HCT116 (cell line): ENCODE measurements at regions not wholly inside any gene's neighbourhood (a gene's known extent, or its start where the extent isn't known, plus 50 kb on each side); places are given as distances from the start of the nearest gene placed in this dataset.

ENCODE experiments used
- ATAC-seq: fragments of 200-7000 bp; cut with Tn5 transposase; 2 replicates; pipeline ENCODE4 v1.9.1; 2020; ENCODE audit warnings: mild to moderate bottlenecking, moderate library complexity
- BruUV-seq: library from RNA; stranded (reverse); fragments of 400-500 nt; replicated peaks from 2 replicates; lab custom pipeline; 2021; lab: Mats Ljungman, UMichigan
- CTCF ChIA-PET: fragments of 300-600 bp; sonication (Branson Sonifier 250); formaldehyde crosslinking; loops from one replicate; lab custom pipeline; 2021; ENCODE audit warnings: antibody characterized with exemption; lab: Charles Lee
- POLR2A ChIA-PET: fragments of 300-600, 350-600 bp; sonication (Branson Sonifier 250); formaldehyde crosslinking; loops from one replicate; lab custom pipeline; 2021; ENCODE audit warnings: antibody characterized with exemption; lab: Charles Lee
- RAD21 ChIA-PET, 2 experiments: fragments of 300-600 bp; sonication (Branson Sonifier 250); formaldehyde crosslinking; loops; one replicate each; lab custom pipeline; 2023; ENCODE audit warnings: low total read pairs in 2 of 2; ENCODE audit not compliant: uncharacterized antibody in 2 of 2, unreplicated experiment in 2 of 2, low non-redundant PET in 1 of 2; lab: Charles Lee
- DNase-seq: peaks from one replicate; pipeline ENCODE4 v3.0.0-alpha.2; 2010; ENCODE audit warnings: low read depth, low spot score
- H2AFZ ChIP-seq: fragments of 200-600 bp; shearing (Covaris generic), sonication (generic); 2 replicates; pipeline ENCODE4 v1.6.1; 2017; ENCODE audit warnings: low read depth, mixed run types, mixed read lengths, antibody characterized with exemption, low read length; ENCODE audit not compliant: poor library complexity, severe bottlenecking
- H3K27ac ChIP-seq: 2 replicates; pipeline ENCODE4 v1.5.1; 2012; ENCODE audit warnings: low read depth, low read length
- H3K27me3 ChIP-seq: fragments of 200-600 bp; sonication (generic); 2 replicates; pipeline ENCODE4 v1.6.1; 2016; ENCODE audit warnings: mixed run types, low read length, mixed read lengths; ENCODE audit not compliant: insufficient read depth
- H3K36me3 ChIP-seq, 2 experiments: fragments of 200-500 bp in 1 of 2; fragments of 200-600 bp in 1 of 2; sonication (Bioruptor generic) in 1 of 2; sonication (generic) in 1 of 2; 2 replicates each; pipeline versions ENCODE4 v1.5.1 to v1.6.1; 2014 to 2016; ENCODE audit warnings: low read length in 2 of 2, inconsistent platforms in 1 of 2, mixed read lengths in 1 of 2, mixed run types in 1 of 2; ENCODE audit not compliant: insufficient read depth in 2 of 2, control insufficient read depth in 1 of 2
- H3K4me1 ChIP-seq, 2 experiments: fragments of 200-600 bp in 1 of 2; sonication (generic) in 1 of 2; 2 replicates each; pipeline versions ENCODE4 v1.5.1 to v1.6.1; 2012 to 2017; ENCODE audit warnings: low read length in 2 of 2, inconsistent platforms in 1 of 2, mild to moderate bottlenecking in 1 of 2, mixed read lengths in 1 of 2, mixed run types in 1 of 2, moderate library complexity in 1 of 2; ENCODE audit not compliant: insufficient read depth in 2 of 2, control insufficient read depth in 1 of 2
- H3K4me2 ChIP-seq: fragments of 200-600 bp; sonication (generic); 2 replicates; pipeline ENCODE4 v1.6.1; 2017; ENCODE audit warnings: mixed run types, low read length, mixed read lengths
- H3K4me3 ChIP-seq, 2 experiments: fragments of 200-600 bp in 1 of 2; sonication (generic) in 1 of 2; replicated peaks in 1 of 2; 2 replicates each; pipeline ENCODE4 v1.5.1; 2011 to 2016; ENCODE audit warnings: low read length in 2 of 2, control low read depth in 1 of 2, low read depth in 1 of 2, mild to moderate bottlenecking in 1 of 2, mixed read lengths in 1 of 2, mixed run types in 1 of 2
- H3K79me2 ChIP-seq: fragments of 200-600 bp; sonication (generic); 2 replicates; pipeline ENCODE4 v1.6.1; 2017; ENCODE audit warnings: mild to moderate bottlenecking, mixed run types, low read length, moderate library complexity, mixed read lengths; ENCODE audit not compliant: insufficient read depth
- H3K9ac ChIP-seq: fragments of 200-600 bp; sonication (generic); 2 replicates; pipeline ENCODE4 v1.6.1; 2016; ENCODE audit warnings: low read length, mixed read lengths
- H3K9me2 ChIP-seq: fragments of 200-600 bp; sonication (generic), shearing (Covaris generic); 2 replicates; pipeline ENCODE4 v1.6.1; 2017; ENCODE audit warnings: mixed run types, mild to moderate bottlenecking, moderate library complexity; ENCODE audit not compliant: insufficient read depth
- H3K9me3 ChIP-seq, 2 experiments: fragments of 200-500 bp in 1 of 2; fragments of 200-600 bp in 1 of 2; sonication (Bioruptor generic) in 1 of 2; sonication (generic) in 1 of 2; 2 replicates each; pipeline ENCODE4 v1.6.1; 2014 to 2017; ENCODE audit warnings: low read length in 2 of 2, mixed read lengths in 2 of 2, inconsistent platforms in 1 of 2, low read depth in 1 of 2, mild to moderate bottlenecking in 1 of 2, mixed run types in 1 of 2, moderate library complexity in 1 of 2; ENCODE audit not compliant: control insufficient read depth in 1 of 2, insufficient read depth in 1 of 2
- H4K20me1 ChIP-seq: fragments of 200-600 bp; sonication (generic), shearing (Covaris generic); 2 replicates; pipeline ENCODE4 v1.6.1; 2017; ENCODE audit warnings: mixed run types, mild to moderate bottlenecking, moderate library complexity; ENCODE audit not compliant: insufficient read depth
- CBX3 ChIP-seq: IDR thresholded peaks from 2 replicates; pipeline ENCODE4 v1.6.1; 2012; ENCODE audit warnings: low read depth
- EGR1 ChIP-seq: IDR thresholded peaks from 2 replicates; pipeline ENCODE4 v1.6.1; 2012; ENCODE audit warnings: low read depth
- ELF1 ChIP-seq: IDR thresholded peaks from 2 replicates; pipeline ENCODE4 v1.6.1; 2012; ENCODE audit warnings: low read depth, borderline replicate concordance
- FOSL1 ChIP-seq: IDR thresholded peaks from 2 replicates; pipeline ENCODE4 v1.6.1; 2012; ENCODE audit warnings: low read depth
- JUND ChIP-seq: IDR thresholded peaks from 2 replicates; pipeline ENCODE4 v1.6.1; 2012
- POLR2A ChIP-seq: IDR thresholded peaks from 2 replicates; pipeline ENCODE4 v1.7.0; 2011; ENCODE audit warnings: borderline replicate concordance; ENCODE audit not compliant: insufficient read depth, insufficient read length; ENCODE audit errors: extremely low read depth
- POLR2AphosphoS5 ChIP-seq: IDR thresholded peaks from 2 replicates; pipeline ENCODE4 v1.6.1; 2011; ENCODE audit warnings: mild to moderate bottlenecking, low read depth, low read length, moderate library complexity
- RAD21 ChIP-seq: IDR thresholded peaks from 2 replicates; pipeline ENCODE4 v1.6.1; 2012; ENCODE audit warnings: low read depth, mild to moderate bottlenecking
- SIN3A ChIP-seq: IDR thresholded peaks from 2 replicates; pipeline ENCODE4 v1.6.1; 2012; ENCODE audit warnings: low read depth
- SP1 ChIP-seq: IDR thresholded peaks from 2 replicates; pipeline ENCODE4 v1.6.1; 2012; ENCODE audit warnings: low read depth
- SRF ChIP-seq: IDR thresholded peaks from 2 replicates; pipeline ENCODE4 v1.6.1; 2012; ENCODE audit warnings: low read depth
- TCF7L2 ChIP-seq: IDR thresholded peaks from 2 replicates; pipeline ENCODE4 v1.7.0; 2011; ENCODE audit warnings: borderline replicate concordance, inconsistent platforms; ENCODE audit not compliant: insufficient read depth, insufficient read length; ENCODE audit errors: extremely low read depth
- ZBTB33 ChIP-seq: IDR thresholded peaks from 2 replicates; pipeline ENCODE4 v1.6.1; 2011; ENCODE audit warnings: mild to moderate bottlenecking, low read length, moderate library complexity; ENCODE audit not compliant: insufficient replicate concordance; ENCODE audit errors: extremely low read depth
- intact Hi-C: fragments of 100-400 bp; cut with micrococcal nuclease; formaldehyde crosslinking; loops from 2 replicates; pipeline ENCODE4 v1.10.0; 2022
- TF ChIP-seq, protein P1 (sequence below): IDR thresholded peaks from 2 replicates; pipeline ENCODE4 v1.6.1; 2012
- TF ChIP-seq, protein P2 (sequence below), 3 experiments: fragments of 200-600 bp in 1 of 3; sonication (generic) in 1 of 3; IDR thresholded peaks in 2 of 3; conservative IDR thresholded peaks in 1 of 3; 2 replicates each; pipeline ENCODE4 v1.5.1; 2012 to 2017; ENCODE audit warnings: low read depth in 2 of 3, low read length in 2 of 3, antibody characterized with exemption in 1 of 3, borderline replicate concordance in 1 of 3, control low read depth in 1 of 3, mild to moderate bottlenecking in 1 of 3, mixed read lengths in 1 of 3, mixed run types in 1 of 3, moderate library complexity in 1 of 3; ENCODE audit not compliant: insufficient read depth in 1 of 3
- TF ChIP-seq, protein P3 (sequence below): IDR thresholded peaks from 2 replicates; pipeline ENCODE4 v1.6.1; 2012

DNA sequence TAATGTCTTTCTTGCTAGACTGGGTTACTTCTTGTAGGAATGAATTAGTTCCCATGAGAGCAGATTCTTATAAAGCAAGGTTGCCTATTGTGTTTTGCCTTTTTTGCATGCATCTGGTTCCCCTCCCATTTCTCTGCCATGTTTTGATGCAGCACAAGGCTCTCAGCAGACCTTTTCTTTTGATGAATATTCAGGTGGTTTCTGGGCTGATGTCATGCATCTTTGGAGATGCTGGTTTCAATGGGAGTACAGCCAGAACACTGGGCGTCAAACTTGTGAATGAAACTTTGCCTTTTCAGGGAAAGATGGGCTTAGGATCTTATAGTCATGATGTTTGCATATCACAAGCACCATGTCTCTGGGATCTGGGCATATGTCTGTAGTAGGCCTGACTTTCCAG is 111.7 kb upstream of the CCL2 start:
- Histone ChIP-seq H2AFZ (no peak overlapping the region), H3K9ac (no peak overlapping the region), H3K79me2 (no peaks in the 10 kb centered on the region), H3K4me2 (no peak overlapping the region), H3K9me2 (no peaks in the 10 kb centered on the region), H3K27me3 (no peaks in the 10 kb centered on the region), H3K4me1 (no peaks in the 10 kb centered on the region), H3K27ac (no peak overlapping the region), H4K20me1 (no peaks in the 10 kb centered on the region), H3K36me3 (no peaks in the 10 kb centered on the region), H3K4me3 (no peak overlapping the region), H3K9me3 (peaks cover 0 to 3% of the 10 kb centered on the region in 2 experiments; a peak in 1 of 4 replicates)
- intact Hi-C loops = no loop called here
- DNase-seq = no peak
- POLR2A ChIA-PET = no interaction called here
- CTCF ChIA-PET = no interaction called here
- TF ChIP-seq SP1 (no peak), ELF1 (no peak), ZBTB33 (no peak), SIN3A (no peak), FOSL1 (no peak), EGR1 (no peak), POLR2A (no peak), CBX3 (no peak), POLR2AphosphoS5 (no peak), RAD21 (no peak), SRF (no peak), TCF7L2 (no peak), JUND (no peak)
- TF ChIP-seq, protein P1, sequence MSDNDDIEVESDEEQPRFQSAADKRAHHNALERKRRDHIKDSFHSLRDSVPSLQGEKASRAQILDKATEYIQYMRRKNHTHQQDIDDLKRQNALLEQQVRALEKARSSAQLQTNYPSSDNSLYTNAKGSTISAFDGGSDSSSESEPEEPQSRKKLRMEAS = no peak
- TF ChIP-seq, protein P2, sequence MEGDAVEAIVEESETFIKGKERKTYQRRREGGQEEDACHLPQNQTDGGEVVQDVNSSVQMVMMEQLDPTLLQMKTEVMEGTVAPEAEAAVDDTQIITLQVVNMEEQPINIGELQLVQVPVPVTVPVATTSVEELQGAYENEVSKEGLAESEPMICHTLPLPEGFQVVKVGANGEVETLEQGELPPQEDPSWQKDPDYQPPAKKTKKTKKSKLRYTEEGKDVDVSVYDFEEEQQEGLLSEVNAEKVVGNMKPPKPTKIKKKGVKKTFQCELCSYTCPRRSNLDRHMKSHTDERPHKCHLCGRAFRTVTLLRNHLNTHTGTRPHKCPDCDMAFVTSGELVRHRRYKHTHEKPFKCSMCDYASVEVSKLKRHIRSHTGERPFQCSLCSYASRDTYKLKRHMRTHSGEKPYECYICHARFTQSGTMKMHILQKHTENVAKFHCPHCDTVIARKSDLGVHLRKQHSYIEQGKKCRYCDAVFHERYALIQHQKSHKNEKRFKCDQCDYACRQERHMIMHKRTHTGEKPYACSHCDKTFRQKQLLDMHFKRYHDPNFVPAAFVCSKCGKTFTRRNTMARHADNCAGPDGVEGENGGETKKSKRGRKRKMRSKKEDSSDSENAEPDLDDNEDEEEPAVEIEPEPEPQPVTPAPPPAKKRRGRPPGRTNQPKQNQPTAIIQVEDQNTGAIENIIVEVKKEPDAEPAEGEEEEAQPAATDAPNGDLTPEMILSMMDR (IDR thresholded peaks at IDR 0.05 in 2 of 3, conservative IDR thresholded peaks at IDR 0.05 in 1 of 3; ENCODE audit: borderline replicate concordance in 1 of 3, insufficient read depth in 1 of 3, low read depth in 2 of 3, low read length in 2 of 3) = no peak
- TF ChIP-seq, protein P3, sequence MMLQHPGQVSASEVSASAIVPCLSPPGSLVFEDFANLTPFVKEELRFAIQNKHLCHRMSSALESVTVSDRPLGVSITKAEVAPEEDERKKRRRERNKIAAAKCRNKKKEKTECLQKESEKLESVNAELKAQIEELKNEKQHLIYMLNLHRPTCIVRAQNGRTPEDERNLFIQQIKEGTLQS = no peak
- BruUV-seq = no TSS peak
- no peak for ATAC-seq
- RAD21 ChIA-PET = no interaction called here
